ENCODE measurements at regions not wholly inside any gene's neighbourhood (a gene's known extent, or its start where the extent isn't known, plus 50 kb on each side); places are given as distances from the start of the nearest gene placed in this dataset.

DNA sequence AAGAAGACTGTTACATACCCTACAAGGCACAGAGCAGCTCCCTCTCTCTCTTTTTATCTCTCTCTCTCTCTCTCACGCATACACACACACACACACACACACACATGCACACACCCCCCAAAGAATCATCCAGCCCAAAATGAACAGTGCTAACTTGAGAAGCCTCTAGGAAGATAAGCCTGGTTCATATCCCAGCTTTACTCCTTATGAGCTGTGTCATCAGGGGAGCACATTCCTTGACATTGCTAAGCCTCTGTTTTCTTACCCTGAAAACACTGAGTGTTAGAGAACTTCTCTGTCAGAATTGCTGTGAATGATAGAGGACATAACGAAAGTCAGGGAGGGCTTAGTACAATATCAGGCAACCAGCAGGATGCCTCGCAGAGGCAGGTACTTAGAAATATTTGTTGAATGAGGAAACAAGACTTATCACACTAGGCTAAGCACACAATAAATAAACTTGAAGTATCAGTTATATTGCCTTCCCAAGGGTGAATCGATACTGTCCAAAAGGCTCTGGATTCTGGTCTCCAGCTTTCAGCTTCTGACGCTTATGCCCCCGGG, 725.6 kb upstream of the ID2 start:
- FAIRE-seq: no peak

DNA sequence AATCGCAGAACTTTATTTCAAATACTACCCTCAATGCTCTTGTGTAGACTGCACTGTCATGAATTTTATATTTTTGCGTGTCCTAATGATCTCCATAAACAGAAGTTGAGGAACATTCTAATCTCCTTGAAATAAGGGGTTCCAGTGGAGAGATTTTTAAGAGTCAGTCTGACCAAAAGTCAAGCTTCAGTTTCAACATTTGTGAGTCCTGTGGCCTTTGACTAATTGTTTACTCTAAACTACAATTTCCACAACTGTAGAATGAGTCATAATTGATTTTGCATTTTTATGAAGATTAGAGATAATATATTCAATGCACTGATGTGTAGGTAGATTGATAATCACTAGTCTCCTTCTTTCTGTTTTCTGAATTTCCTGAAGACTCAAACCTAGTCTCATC, 720.3 kb upstream of the ID2 start:
- no peak for FAIRE-seq

DNA sequence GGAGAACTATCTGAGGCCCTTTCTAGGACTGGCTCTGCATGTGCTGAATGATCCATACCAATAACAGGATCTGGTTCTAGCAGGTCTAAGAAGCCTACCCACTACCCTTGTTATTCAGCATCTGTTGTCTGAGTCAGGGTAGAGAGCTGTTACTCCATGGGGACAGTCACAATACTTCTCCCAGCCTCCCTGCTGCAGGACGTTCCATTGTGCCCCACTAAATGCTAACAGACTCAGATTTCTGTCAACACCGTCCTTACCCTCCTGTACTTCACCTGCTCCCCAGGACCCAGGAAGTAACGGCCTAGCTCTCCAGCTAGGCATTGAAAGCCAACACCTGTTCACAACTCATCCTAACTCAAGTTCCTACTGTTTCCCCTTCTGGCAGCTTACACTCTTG, 719.7 kb upstream of the ID2 start:
- FAIRE-seq: no peak

DNA sequence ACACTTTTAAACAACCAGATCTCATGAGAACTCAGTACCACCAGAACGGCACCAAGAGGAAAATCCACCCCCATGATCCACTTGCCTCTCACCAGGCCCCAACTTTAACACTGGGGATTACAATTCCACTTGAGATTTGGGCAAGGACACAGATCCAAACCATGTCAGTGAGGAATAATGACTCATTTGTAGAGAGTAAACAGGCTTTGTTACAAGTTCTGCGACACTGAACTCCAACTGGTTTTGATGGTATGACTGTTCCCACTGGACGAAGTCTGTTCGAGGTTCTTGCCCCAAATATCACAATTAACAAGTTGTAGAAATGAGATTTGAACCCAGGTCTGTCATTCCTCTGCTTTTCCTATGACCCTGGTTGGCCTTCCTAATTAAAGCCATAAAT, 718.1 kb upstream of the ID2 start:
- FAIRE-seq: no peak

DNA sequence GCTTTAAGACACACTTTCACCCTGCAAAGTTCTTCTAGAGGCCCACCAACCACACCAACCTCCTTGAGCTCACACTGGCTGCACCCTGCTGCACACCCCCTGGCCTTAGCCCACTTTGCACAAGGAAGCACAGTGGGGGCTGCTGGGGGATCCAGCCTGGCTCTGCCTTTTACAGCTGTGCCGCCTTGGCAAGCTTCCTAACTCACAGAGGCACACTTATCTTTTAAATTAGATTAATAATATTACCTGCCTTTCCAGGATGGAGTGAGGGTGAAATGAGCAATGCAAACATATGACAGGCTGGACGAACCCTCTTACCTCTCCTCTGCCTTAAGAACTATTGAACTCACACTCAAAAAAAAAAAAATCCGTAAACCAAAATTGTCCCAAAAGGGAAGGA, 715.8 kb upstream of the ID2 start:
- no peak for FAIRE-seq

DNA sequence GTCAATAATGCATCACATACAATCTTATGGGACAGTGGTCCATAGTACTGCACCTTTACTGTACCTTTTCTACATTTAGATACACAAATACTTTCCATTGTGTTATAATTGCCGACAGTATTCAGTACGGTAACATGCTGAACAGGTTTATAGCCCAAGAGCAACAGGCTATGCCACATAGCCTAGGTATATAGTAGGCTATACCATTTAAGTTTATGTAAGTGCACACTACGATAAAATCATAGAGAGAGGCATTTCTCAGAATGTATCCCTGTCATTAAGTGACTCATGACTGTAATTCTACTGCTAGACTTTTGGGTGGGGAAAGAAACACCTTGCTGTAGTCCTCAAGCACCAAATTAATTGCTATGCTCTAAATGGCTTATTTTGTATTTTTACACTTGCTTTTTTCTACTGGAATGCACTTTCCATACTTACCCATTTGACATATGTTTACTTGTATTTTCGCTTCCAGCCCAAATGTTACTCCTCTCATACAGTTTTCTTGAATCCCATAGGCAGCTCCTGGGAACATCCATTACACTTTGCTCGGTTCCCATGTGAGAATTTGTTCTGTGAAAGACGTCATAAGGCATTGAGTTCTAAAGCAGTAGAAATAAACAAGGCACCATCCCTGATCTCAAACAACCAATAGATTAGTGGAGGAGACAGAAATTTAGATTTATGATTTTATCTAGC, 714.0 kb upstream of the ID2 start:
- no peak for FAIRE-seq

DNA sequence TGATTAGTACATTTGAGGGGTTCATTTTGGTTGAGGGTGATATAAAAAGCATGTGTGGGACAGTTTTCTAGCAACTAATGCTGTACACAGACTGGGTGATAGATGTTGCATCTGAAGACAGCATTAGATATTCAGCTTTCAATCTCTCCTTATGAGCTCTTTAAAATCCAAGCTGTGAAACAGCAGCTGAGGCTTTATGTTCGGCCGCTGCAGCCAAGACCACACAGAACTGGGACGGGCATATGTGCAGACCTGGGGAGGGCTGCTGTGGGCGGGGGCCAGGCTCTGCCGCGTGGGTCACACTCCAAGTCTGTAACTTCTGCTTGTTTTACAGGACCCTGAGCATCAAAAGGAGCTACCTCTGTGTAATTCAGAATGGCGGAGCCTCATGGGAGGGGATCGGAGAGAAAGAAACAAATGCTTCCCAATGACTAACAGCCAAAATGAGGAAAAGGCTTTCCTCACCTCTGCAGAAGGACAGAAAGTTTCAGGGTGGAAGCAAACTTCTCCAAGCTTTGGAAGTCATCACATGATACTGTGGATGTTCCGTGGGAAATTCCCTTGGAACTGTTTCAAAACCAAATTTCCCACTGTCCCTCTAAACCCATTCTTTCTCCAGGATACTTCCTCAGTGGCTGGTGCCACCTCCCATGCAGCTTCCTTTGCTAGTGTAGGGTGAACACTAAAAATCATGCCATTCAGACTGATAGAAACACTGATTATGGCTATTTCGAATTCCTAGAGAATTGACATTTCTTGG, 711.9 kb upstream of the ID2 start:
- FAIRE-seq: no peak

DNA sequence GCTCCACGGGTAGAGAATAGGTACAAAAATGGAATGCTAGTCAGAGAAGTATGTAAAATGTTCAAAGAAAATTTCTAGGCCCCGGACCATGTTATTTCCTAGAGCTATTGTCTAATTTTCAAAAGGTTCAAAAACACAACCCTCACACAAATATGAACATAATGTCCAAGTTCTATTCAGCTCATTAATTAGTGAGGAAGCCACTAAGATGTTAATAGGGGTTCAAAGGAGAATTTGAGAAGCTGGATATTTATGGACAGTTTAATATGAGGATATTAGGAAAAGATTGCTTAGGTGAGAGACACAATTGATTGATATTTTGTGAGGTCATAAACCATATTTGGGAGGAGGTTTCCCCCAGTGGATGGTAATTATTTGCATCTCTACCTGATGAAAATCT, 710.6 kb upstream of the ID2 start:
- FAIRE-seq: no peak

DNA sequence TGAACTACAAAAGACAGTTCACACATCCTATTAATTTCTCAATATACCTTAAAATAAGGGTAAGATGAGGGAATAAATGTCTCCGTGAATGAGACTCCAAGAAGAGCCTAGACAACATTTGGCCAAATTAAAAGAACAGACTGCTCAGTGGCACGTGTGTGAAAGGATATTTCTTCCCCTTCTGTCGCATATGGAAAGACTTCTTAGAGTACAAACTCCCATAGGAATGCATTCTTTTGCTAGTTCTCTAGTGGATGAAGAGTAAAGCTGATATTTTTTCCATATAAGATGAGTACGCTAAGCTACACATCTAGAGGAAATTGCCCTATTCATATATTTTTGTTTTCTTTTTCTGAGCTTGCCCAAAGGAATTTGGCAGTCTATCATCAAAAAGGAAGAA, 710.0 kb upstream of the ID2 start:
- FAIRE-seq: no peak

DNA sequence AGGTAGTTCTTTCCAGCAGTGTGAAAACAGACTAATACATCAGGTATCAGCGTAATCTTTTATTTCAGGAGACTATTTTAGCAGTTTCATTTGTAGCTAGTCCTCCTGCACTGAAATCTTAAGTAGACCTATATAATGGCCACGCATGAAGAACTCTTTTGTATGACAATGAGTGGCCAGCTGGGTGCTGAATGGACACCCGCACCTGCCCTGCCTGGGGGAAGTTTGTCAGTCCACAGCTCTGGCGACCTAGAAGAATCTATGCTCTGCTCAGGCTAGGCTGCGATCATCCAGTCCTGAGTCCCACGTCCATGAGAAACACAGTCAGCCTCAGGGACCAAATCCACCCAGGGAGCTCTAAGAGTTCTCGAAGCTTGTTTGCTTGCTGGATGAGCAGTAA, 709.2 kb upstream of the ID2 start:
- FAIRE-seq: no peak

DNA sequence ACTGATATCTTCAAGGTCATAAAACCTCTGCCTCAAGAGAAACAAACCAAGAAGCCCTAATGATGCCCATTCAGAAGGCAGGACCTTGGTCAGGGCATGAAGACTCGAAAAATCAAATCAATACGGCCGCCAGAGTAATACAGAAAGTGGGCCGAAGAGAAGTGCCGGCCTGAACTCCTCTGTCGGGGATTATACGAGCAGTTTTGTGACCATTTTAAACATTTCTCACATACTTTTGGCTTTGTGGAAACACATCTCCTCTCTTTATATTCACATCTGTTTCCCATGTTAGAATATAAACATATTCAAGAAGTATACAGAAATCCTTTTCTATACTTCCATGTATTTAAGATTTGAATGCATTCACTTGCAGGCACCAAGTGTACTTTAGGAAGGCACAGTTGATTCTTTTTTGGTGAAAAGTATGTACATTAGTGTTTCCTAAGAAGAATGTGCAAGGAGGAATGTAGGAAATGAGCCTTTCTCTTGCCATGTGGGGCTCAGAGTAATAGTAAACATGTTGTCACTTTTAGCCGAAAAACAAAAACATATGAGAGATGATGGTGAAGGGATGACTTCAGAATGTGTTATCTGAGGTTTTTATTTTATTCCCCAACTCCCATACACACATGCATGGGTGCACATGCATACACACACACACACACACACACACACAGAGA, 707.9 kb upstream of the ID2 start:
- no peak for FAIRE-seq

DNA sequence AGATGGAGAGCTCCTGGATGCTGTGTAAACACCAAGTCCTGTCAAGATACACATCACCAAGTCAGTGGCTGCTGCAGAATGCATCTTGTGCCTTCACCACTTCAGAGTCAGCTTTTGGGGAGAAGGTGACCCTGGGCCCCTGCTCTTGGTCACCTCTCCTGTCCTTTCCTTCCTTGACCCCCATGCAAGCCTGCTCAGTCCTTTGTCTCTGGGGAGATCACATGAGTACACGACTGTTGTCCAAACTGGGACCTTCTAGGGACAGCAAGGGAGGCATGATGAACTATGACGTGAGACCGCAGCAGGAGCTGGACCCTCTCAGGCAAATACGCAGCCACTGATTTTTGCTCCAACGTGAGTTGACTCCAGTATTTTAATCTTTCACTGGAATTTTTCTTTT, 706.9 kb upstream of the ID2 start:
- no peak for FAIRE-seq

DNA sequence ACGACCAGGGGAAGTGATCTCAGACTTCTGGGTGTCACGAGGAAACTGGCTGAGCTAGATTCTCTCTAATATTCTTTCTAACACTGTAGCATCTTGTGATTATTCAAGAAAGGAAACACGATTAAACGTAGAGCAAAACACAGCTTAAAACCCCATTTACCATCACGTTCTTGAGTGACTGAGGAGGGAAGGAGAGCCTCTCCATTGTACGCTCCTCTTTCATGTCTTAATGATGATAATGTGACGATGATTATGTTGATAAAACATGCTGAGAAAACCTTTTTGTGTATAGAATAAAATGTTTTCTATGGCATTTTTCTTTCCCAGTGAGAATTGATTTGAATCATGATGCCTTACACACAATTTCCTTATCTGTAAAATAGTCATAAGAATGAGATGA, 705.6 kb upstream of the ID2 start:
- FAIRE-seq: no peak

DNA sequence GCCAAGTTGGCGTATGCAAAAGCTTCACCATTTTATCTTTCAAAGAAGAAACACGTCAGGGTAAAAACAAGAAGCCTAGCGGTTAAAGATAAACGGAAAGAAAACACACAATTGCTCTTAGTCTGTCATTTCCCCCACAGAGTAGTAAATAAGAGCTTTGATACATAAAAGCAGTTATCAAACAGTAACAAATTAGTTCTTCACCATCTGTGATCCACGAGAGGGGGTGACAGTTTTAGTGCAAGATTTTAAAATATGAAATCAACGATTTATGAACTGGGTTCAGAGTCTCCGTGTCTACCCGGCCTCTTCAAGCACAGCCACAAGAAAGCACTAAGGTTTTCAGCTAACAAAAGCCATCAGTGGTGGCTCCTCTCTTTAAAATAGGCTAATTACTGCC, 703.9 kb upstream of the ID2 start:
- FAIRE-seq: no peak

DNA sequence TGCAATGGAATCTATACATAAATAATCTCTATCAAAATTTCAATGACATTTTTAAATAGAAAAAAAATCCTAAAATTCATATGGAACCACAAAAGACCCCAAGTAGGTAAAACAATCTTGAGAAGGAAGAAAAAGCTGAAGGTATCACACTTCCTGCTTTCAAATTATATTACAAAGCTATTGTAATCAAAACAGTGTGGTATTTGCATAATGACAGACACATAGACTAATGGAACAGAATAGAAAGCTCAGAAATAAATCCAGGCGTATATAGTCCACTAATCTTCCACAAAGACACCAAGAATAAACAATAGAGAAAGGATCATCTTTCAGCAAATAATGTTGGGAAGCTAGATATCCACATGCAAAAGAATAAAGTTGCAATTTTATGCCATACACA, 699.8 kb upstream of the ID2 start:
- FAIRE-seq: no peak

DNA sequence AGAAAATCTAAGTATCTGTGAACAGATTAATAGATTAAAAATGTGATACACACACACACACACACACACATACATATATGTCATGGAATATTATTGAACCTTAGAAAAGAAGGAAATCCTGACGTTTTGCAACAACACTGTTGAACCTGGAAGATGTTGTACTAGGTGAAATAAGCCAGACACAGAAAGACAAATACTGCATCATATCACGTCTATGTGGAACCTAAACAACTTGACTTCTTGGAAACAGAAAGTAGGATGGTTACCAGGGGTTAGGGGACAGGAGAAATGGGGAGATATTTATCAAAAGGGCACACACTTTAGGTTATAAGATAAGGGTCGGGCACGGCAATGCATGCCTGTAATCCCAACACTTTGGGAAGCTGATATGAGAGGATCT, 698.4 kb upstream of the ID2 start:
- FAIRE-seq: no peak

DNA sequence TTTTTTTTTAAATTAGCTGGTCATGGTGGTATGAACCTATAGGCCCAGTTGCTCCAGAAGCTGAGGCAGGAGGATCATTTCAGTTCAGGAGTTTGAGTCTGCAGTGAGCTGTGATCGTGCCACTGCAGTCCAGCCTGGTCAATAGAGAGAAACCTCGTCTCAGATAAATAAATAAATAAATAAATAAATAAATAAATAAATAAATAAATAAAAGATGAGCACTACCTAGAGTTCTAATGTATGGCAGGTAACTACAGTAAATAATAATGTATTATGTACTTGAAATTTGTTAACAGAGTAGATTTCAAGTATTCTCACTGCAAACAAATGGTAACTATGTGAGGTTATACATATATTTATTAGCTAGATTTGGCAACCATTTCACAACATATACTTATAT, 697.9 kb upstream of the ID2 start:
- no peak for FAIRE-seq

DNA sequence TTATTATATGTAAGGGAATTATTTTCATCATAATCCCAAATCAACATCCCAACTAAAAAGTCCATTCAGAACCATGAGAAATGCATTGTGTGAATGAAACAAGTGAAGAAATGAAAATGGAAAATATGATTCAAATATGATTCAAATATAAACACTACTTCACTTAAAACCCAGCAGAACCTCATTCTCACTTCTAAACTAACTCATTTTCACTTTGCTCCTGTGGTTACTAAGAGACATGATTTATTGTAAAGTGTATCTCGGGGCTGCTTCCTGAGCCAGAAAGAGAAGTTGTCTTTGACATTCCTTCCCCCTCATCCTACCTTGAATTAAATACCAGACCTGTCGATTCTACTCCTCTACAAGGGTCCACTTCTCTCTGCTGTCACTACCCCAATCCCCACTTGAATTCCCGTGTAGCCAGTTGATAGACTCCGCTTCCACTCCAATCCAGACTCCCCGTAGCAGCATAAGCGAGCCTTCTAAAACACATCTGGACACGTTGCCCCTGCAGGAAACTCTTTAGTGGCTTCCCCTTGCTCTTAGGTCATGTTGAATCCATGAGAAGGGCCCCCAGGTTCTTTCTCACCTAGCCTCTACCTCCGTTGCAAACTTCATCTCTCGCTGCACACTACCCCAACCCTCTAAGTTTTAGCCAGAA, 697.0 kb upstream of the ID2 start:
- no peak for FAIRE-seq

DNA sequence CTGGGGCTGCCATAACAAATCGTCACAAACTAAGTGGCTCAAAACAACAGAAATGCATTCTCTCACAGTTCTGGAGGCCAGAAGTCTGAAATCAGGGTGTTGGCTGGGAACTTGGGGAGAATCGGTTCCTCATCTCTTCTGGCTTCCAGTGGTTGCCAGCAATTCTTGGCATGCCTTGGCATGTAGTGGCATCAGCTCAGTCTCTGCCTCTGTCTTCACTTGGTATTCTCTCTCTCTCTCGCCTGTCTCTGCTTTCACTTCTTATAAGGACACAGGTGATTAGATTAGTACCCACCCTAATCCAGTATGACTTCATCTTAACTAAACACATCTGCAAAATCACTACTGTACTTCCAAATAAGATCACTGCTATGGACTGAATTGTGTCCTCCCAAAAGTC, 695.4 kb upstream of the ID2 start:
- no peak for FAIRE-seq

DNA sequence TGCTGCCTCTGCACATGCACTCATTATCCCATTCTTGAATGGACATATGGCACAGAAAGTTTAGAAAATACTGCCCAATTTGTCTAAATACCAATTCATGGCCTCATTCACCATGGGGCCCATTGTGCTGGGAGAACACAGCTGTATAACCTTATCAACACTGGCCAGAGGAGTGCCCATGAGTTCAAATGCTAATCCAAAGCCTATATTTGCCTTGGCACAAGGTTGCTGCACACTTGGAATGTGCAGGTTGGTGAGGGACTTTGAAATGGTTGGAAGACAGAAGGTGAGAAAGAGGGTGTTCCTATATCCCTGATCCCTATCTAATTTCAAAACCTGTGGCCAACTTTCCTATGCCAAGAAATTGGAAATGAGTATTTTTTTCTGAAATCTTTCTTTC, 693.9 kb upstream of the ID2 start:
- no peak for FAIRE-seq

DNA sequence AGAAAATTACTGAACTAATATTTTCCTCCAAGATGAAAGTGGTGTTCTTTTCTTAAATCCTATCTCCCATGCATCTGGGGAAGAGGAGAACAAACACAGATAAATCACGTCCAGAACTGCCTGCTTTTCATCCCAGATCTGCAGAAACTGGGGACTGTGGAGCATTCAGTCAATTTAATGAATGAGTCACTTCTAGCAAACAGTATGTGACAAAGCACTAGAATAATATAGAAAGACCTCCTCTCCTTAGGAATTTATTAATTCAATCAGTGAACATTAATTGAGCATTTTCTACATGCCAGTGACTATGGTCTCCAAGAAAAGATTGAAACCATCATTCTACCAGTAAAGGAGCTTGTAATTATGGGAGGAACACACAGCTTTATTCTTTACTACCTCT, 693.4 kb upstream of the ID2 start:
- no peak for FAIRE-seq

DNA sequence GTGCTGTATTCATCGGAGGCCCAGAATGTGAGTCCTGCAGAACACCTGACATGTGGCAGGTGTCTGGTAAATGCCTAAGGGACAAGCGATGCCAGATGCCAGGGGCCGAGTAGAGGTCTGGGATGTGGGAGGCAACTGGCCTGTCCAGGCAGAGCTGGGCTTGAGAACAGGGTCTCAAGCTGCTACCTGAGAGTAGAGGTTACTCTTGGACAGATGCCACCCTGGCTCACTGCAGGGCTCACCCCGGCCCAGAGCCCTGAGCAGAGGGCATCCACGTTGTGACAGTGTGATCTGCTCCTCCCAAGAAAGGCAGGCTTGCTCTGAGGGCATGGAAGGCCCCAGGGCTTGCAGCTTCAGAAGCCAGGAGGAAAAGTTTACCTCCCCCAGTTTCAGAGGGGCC, 692.0 kb upstream of the ID2 start:
- no peak for FAIRE-seq
